ENCODE measurements at regions not wholly inside any gene's neighbourhood (a gene's known extent, or its start where the extent isn't known, plus 50 kb on each side); places are given as distances from the start of the nearest gene placed in this dataset.

- intact Hi-C loops (cut with DNase I; ENCODE audit: low total_unique reads) = no loop called here
- Histone ChIP-seq H3K27ac (no peak overlapping the region), H3K36me3 (no peaks in the 10 kb centered on the region), H3K9me3 (no peaks in the 10 kb centered on the region), H3K4me3 (no peak overlapping the region), H3K4me1 (peaks cover 0 to 3% (median 0%) of the 10 kb centered on the region in 6 donors), H3K27me3 (replicated peaks in 1 of 7) (no peaks in the 10 kb centered on the region)
- 77 to 85% (median 81%) methylated on average over 8 to 9 of the region's 9 CpGs for WGBS, 5 donors
- TF ChIP-seq POLR2A (IDR thresholded peaks at IDR 0.05) (no peak), CTCF (IDR thresholded peaks at IDR 0.05 in 8 of 11, conservative IDR thresholded peaks at IDR 0.05 in 3 of 11) (no peak), POLR2AphosphoS5 (IDR thresholded peaks at IDR 0.05) (no peak)
- DNase-seq = no peak
These were observed 508.2 kb upstream of the WWC1 start for GRCh38 chr5:167783145-167783817.

GRCh38 chr5:167785106-167785505 is 506.3 kb upstream of the WWC1 start:
- Histone ChIP-seq H3K27me3 (replicated peaks in 1 of 7) (no peaks in the 10 kb centered on the region), H3K36me3 (no peaks in the 10 kb centered on the region), H3K9me3 (no peaks in the 10 kb centered on the region), H3K27ac (peak overlapping the region in 3 of 8 donors; percentile 28 to 38 (median 33)), H3K4me1 (peaks cover 0 to 3% (median 0%) of the 10 kb centered on the region in 6 donors), H3K4me3 (no peak overlapping the region)
- no peak for TF ChIP-seq CTCF (IDR thresholded peaks at IDR 0.05 in 8 of 11, conservative IDR thresholded peaks at IDR 0.05 in 3 of 11)
- TF ChIP-seq POLR2A (IDR thresholded peaks at IDR 0.05) = no peak
- no peak for TF ChIP-seq POLR2AphosphoS5 (IDR thresholded peaks at IDR 0.05)
- WGBS, 5 donors = 20 to 48% (median 35%) methylated on average over 2 of the region's 2 CpGs
- intact Hi-C loops (cut with DNase I; ENCODE audit: low total_unique reads) = no loop called here
- no peak for DNase-seq

- 49 to 76% (median 67%) methylated on average over 1 of the region's 1 CpG for WGBS, 5 donors
- no peaks in the 10 kb centered on the region for H3K36me3 ChIP-seq
- intact Hi-C loops (cut with DNase I; ENCODE audit: low total_unique reads) = no loop called here
- H3K27ac ChIP-seq = peak overlapping the region in 2 of 8 donors; percentile 28 to 38
- no peaks in the 10 kb centered on the region for H3K9me3 ChIP-seq
- no peak for DNase-seq
- no peak overlapping the region for H3K4me3 ChIP-seq
- H3K4me1 ChIP-seq = peaks cover 0 to 3% (median 0%) of the 10 kb centered on the region in 6 donors
- no peak for TF ChIP-seq CTCF (IDR thresholded peaks at IDR 0.05 in 8 of 11, conservative IDR thresholded peaks at IDR 0.05 in 3 of 11)
- no peak for TF ChIP-seq POLR2A (IDR thresholded peaks at IDR 0.05)
- TF ChIP-seq POLR2AphosphoS5 (IDR thresholded peaks at IDR 0.05) = no peak
- no peaks in the 10 kb centered on the region for H3K27me3 ChIP-seq (replicated peaks in 1 of 7)
These were observed 505.5 kb upstream of the WWC1 start for GRCh38 chr5:167785901-167786300.

- 77 to 85% (median 81%) methylated on average over 2 of the region's 2 CpGs for WGBS, 5 donors
- no peaks in the 10 kb centered on the region for H3K9me3 ChIP-seq
- H3K27me3 ChIP-seq (replicated peaks in 1 of 7) = no peaks in the 10 kb centered on the region
- H3K4me1 ChIP-seq = peaks cover 0 to 3% (median 0%) of the 10 kb centered on the region in 6 donors
- intact Hi-C loops (cut with DNase I; ENCODE audit: low total_unique reads) = no loop called here
- H3K27ac ChIP-seq = no peak overlapping the region
- DNase-seq = no peak
- no peaks in the 10 kb centered on the region for H3K36me3 ChIP-seq
- no peak overlapping the region for H3K4me3 ChIP-seq
- TF ChIP-seq CTCF (IDR thresholded peaks at IDR 0.05 in 8 of 11, conservative IDR thresholded peaks at IDR 0.05 in 3 of 11) = no peak
- no peak for TF ChIP-seq POLR2A (IDR thresholded peaks at IDR 0.05)
- no peak for TF ChIP-seq POLR2AphosphoS5 (IDR thresholded peaks at IDR 0.05)
These were observed 504.4 kb upstream of the WWC1 start for GRCh38 chr5:167786871-167787578.
